GM12878 (cell line): ENCODE measurements at regions not wholly inside any gene's neighbourhood (a gene's known extent, or its start where the extent isn't known, plus 50 kb on each side); places are given as distances from the start of the nearest gene placed in this dataset.

Experiments
- ATAC-seq: fragments of 200-7000 bp; cut with Tn5 transposase; 3 replicates; pipeline ENCODE4 v1.9.1; 2020; ENCODE audit warnings: mild to moderate bottlenecking, moderate library complexity
- BruUV-seq: library from RNA; stranded (reverse); fragments of 400-500 nt; replicated peaks from 2 replicates; lab custom pipeline; 2021; lab: Mats Ljungman, UMichigan
- CTCF ChIA-PET: fragments of 300-600 bp; sonication (Branson Sonifier 250); formaldehyde crosslinking; extraction: SDS; loops from one replicate; lab custom pipeline; 2021; ENCODE audit warnings: inconsistent platforms; lab: Yijun Ruan, JAX
- POLR2A ChIA-PET: fragments of 350-600 bp; formaldehyde crosslinking; extraction: SDS; loops from one replicate; lab custom pipeline; 2021; ENCODE audit warnings: inconsistent platforms; lab: Charles Lee
- RAD21 ChIA-PET: fragments of 300-600 bp; sonication (Branson Sonifier 250); formaldehyde crosslinking; loops from one replicate; lab custom pipeline; 2023; ENCODE audit warnings: antibody characterized with exemption; ENCODE audit not compliant: unreplicated experiment; lab: Charles Lee
- SMC1A ChIA-PET: fragments of 300-600 bp; sonication (Branson Sonifier 250); formaldehyde crosslinking; loops from one replicate; lab custom pipeline; 2023; ENCODE audit not compliant: unreplicated experiment, uncharacterized antibody; lab: Charles Lee
- DNase-seq: peaks from one replicate; pipeline ENCODE4 v3.0.0-alpha.2; 2011; ENCODE audit warnings: low read depth, low spot score
- FAIRE-seq: peaks from 3 replicates; lab custom pipeline; 2011; peaks lifted over from hg19 to GRCh38; lab: Jason Lieb, UNC
- H2AFZ ChIP-seq: 2 replicates; pipeline ENCODE4 v1.6.0; 2011; ENCODE audit warnings: low read depth, low read length, control low read depth; ENCODE audit not compliant: control insufficient read depth
- H3K27ac ChIP-seq: 2 replicates; pipeline ENCODE4 v1.5.1; 2011; ENCODE audit warnings: control low read depth; ENCODE audit not compliant: control insufficient read depth, insufficient read depth
- H3K27me3 ChIP-seq, 2 experiments: replicated peaks in 1 of 2; 2 replicates each; pipeline versions ENCODE4 v1.6.0 to v1.6.1; 2011; ENCODE audit warnings: low read length in 1 of 2; ENCODE audit not compliant: control insufficient read depth in 2 of 2, insufficient read depth in 2 of 2
- H3K36me3 ChIP-seq, 2 experiments: 2 replicates each; pipeline ENCODE4 v1.5.1; 2011; ENCODE audit warnings: low read length in 1 of 2; ENCODE audit not compliant: control insufficient read depth in 2 of 2, insufficient read depth in 2 of 2
- H3K4me1 ChIP-seq: 2 replicates; pipeline ENCODE4 v1.6.1; 2011; ENCODE audit warnings: mild to moderate bottlenecking, low read length, moderate library complexity, mixed read lengths; ENCODE audit not compliant: control insufficient read depth, insufficient read depth
- H3K4me2 ChIP-seq: 2 replicates; pipeline ENCODE4 v1.6.0; 2011; ENCODE audit warnings: control low read depth; ENCODE audit not compliant: control insufficient read depth, insufficient read depth
- H3K4me3 ChIP-seq: fragments of 200-600 bp; sonication (generic); 2 replicates; pipeline ENCODE4 v1.5.1; 2016
- H3K79me2 ChIP-seq: 2 replicates; pipeline ENCODE4 v1.6.0; 2011; ENCODE audit warnings: low read length; ENCODE audit not compliant: control insufficient read depth, insufficient read depth
- H3K9ac ChIP-seq: 2 replicates; pipeline ENCODE4 v1.8.0; 2011; ENCODE audit warnings: low read length, control low read depth, mixed read lengths; ENCODE audit not compliant: control insufficient read depth, insufficient read depth
- H3K9me3 ChIP-seq: replicated peaks from 3 replicates; pipeline ENCODE4 v1.5.1; 2011; ENCODE audit warnings: mild to moderate bottlenecking, low read length; ENCODE audit not compliant: control insufficient read depth, insufficient read depth
- H4K20me1 ChIP-seq: 2 replicates; pipeline ENCODE4 v1.6.0; 2011; ENCODE audit not compliant: control insufficient read depth, insufficient read depth
- BMI1 ChIP-seq: fragments of 450-650 bp; IDR thresholded peaks from 2 replicates; pipeline ENCODE4 v1.6.1; 2016; ENCODE audit warnings: mild to moderate bottlenecking, moderate library complexity, borderline replicate concordance
- CHD2 ChIP-seq: IDR thresholded peaks from 2 replicates; pipeline ENCODE4 v1.6.1; 2011; ENCODE audit warnings: low read depth, low read length, improper control_type of control experiment, borderline replicate concordance
- IKZF1 ChIP-seq: fragments of 450-650 bp; conservative IDR thresholded peaks from 2 replicates; pipeline ENCODE4 v1.6.1; 2017; ENCODE audit warnings: antibody characterized with exemption, mild to moderate bottlenecking
- KAT2A ChIP-seq: conservative IDR thresholded peaks from 2 replicates; pipeline ENCODE4 v1.6.1; 2011; ENCODE audit warnings: low read depth, low read length; ENCODE audit not compliant: control insufficient read depth
- MTA3 ChIP-seq: IDR thresholded peaks from 2 replicates; pipeline ENCODE4 v1.6.1; 2012; ENCODE audit warnings: low read length, inconsistent platforms, borderline replicate concordance
- MXI1 ChIP-seq: fragments of 150-350 bp; IDR thresholded peaks from 2 replicates; pipeline ENCODE4 v1.6.1; 2011; ENCODE audit warnings: low read depth, mild to moderate bottlenecking, inconsistent platforms, low read length, improper control_type of control experiment
- MYC ChIP-seq: IDR thresholded peaks from 2 replicates; pipeline ENCODE4 v1.6.1; 2011; ENCODE audit warnings: mild to moderate bottlenecking, low read length, moderate library complexity, inconsistent platforms; ENCODE audit not compliant: insufficient read depth, insufficient replicate concordance, insufficient read length, severe bottlenecking
- PML ChIP-seq: IDR thresholded peaks from 2 replicates; pipeline ENCODE4 v1.6.1; 2012; ENCODE audit warnings: low read length, inconsistent platforms
- SMC3 ChIP-seq: IDR thresholded peaks from 2 replicates; pipeline ENCODE4 v1.6.1; 2011; ENCODE audit warnings: low read length, improper control_type of control experiment, borderline replicate concordance
- TBL1XR1 ChIP-seq: IDR thresholded peaks from 2 replicates; pipeline ENCODE4 v1.6.1; 2012; ENCODE audit warnings: low read depth, low read length, improper control_type of control experiment
- YY1 ChIP-seq: IDR thresholded peaks from 2 replicates; pipeline ENCODE4 v1.6.1; 2011; ENCODE audit warnings: low read depth, mild to moderate bottlenecking, low read length
- WGBS: methylation state at CpG from one replicate; pipeline ENCODE4 v1.1.6; 2016; ENCODE audit warnings: low lambda C conversion rate; ENCODE audit not compliant: insufficient replicate concordance, insufficient coverage; ENCODE audit errors: missing lambda C conversion rate; 5-methylcytosine and 5-hydroxymethylcytosine counted together
- in situ Hi-C: fragments of 300-500 bp; cut with MboI; formaldehyde crosslinking; loops from 9 replicates; pipeline ENCODE4 v1.14.3; 2018; ENCODE audit warnings: mixed read lengths
- intact Hi-C: fragments of 100-400 bp; cut with micrococcal nuclease; formaldehyde crosslinking; loops from one replicate; pipeline ENCODE4 v1.14.2; 2022; ENCODE audit not compliant: unreplicated experiment
- TF ChIP-seq, protein P1 (sequence below): IDR thresholded peaks from 2 replicates; pipeline ENCODE4 v1.6.1; 2012; ENCODE audit warnings: low read depth, low read length, improper control_type of control experiment
- TF ChIP-seq, protein P2 (sequence below): fragments of 450-650 bp; IDR thresholded peaks from 2 replicates; pipeline ENCODE4 v1.6.1; 2017; ENCODE audit warnings: low read depth, mild to moderate bottlenecking, moderate library complexity
- TF ChIP-seq, protein P3 (sequence below): fragments of 450-650 bp; IDR thresholded peaks from 2 replicates; pipeline ENCODE4 v1.6.1; 2016; ENCODE audit warnings: mild to moderate bottlenecking
- TF ChIP-seq, protein P4 (sequence below): IDR thresholded peaks from 2 replicates; pipeline ENCODE4 v1.6.1; 2011; ENCODE audit warnings: mild to moderate bottlenecking, low read depth, low read length, moderate library complexity; ENCODE audit not compliant: insufficient replicate concordance
- TF ChIP-seq, protein P5 (sequence below): fragments of 450-650 bp; IDR thresholded peaks from 2 replicates; pipeline ENCODE4 v1.6.1; 2017; ENCODE audit warnings: antibody characterized with exemption, mild to moderate bottlenecking, moderate library complexity

DNA sequence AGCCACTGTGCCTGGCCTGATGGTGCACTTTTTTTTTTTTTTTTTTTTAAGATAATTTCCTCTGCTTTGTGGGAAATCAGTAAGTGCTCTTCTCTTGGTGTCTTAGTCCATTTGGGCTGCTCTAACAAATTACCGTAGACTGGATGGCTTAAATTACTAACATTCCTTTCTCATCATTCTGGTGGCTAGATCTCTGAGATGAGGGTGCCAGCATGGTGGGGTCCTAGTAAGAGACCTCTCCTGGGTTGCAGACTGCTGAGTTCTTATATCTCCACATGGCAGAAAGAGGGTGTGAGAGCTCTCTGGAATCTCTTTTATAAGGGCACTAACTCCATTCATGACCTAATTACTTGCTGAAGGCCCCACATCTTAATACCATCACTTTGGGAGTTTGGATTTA, 133.9 kb upstream of the ANKRD55 start:
- DNase-seq (no peak), FAIRE-seq (no peak), ATAC-seq (no peak)
- intact Hi-C loops = no loop called here
- no peaks in the 10 kb centered on the region for H3K36me3 ChIP-seq
- no peaks in the 10 kb centered on the region for H3K4me1 ChIP-seq
- ChIA-PET POLR2A (no interaction called here), SMC1A (interaction anchor here (0.6 to 1.0 kb wide), 5 partner anchors 18 to 108 kb away, joined by 3 to 4 read pairs (median 3); no protein-coding TSS in a partner anchor), RAD21 (no interaction called here), CTCF (interaction anchor here (0.8 kb wide), 1 partner anchor 26 kb away, joined by 3 read pairs; no protein-coding TSS in a partner anchor)
- no peaks in the 10 kb centered on the region for H3K9me3 ChIP-seq
- H2AFZ ChIP-seq = no peak overlapping the region
- no peaks in the 10 kb centered on the region for H3K79me2 ChIP-seq
- WGBS = 100% methylated on average over 1 of the region's 1 CpG
- peaks cover 0 to 2% of the 10 kb centered on the region in 2 experiments; a peak in 1 of 4 replicates for H3K27me3 ChIP-seq
- H3K4me2 ChIP-seq = no peak overlapping the region
- H3K4me3 ChIP-seq = no peak overlapping the region
- in situ Hi-C loops = no loop called here
- no peak overlapping the region for H3K27ac ChIP-seq
- TF ChIP-seq MXI1 (no peak), BMI1 (no peak), TBL1XR1 (no peak), CHD2 (no peak), MYC (no peak), KAT2A (no peak), SMC3 (no peak), IKZF1 (no peak), PML (no peak), MTA3 (no peak), YY1 (no peak)
- TF ChIP-seq, protein P1, sequence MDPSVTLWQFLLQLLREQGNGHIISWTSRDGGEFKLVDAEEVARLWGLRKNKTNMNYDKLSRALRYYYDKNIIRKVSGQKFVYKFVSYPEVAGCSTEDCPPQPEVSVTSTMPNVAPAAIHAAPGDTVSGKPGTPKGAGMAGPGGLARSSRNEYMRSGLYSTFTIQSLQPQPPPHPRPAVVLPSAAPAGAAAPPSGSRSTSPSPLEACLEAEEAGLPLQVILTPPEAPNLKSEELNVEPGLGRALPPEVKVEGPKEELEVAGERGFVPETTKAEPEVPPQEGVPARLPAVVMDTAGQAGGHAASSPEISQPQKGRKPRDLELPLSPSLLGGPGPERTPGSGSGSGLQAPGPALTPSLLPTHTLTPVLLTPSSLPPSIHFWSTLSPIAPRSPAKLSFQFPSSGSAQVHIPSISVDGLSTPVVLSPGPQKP = no peak
- TF ChIP-seq, protein P2, sequence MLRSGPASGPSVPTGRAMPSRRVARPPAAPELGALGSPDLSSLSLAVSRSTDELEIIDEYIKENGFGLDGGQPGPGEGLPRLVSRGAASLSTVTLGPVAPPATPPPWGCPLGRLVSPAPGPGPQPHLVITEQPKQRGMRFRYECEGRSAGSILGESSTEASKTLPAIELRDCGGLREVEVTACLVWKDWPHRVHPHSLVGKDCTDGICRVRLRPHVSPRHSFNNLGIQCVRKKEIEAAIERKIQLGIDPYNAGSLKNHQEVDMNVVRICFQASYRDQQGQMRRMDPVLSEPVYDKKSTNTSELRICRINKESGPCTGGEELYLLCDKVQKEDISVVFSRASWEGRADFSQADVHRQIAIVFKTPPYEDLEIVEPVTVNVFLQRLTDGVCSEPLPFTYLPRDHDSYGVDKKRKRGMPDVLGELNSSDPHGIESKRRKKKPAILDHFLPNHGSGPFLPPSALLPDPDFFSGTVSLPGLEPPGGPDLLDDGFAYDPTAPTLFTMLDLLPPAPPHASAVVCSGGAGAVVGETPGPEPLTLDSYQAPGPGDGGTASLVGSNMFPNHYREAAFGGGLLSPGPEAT = no peak
- TF ChIP-seq, protein P3, sequence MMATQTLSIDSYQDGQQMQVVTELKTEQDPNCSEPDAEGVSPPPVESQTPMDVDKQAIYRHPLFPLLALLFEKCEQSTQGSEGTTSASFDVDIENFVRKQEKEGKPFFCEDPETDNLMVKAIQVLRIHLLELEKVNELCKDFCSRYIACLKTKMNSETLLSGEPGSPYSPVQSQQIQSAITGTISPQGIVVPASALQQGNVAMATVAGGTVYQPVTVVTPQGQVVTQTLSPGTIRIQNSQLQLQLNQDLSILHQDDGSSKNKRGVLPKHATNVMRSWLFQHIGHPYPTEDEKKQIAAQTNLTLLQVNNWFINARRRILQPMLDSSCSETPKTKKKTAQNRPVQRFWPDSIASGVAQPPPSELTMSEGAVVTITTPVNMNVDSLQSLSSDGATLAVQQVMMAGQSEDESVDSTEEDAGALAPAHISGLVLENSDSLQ = no peak
- TF ChIP-seq, protein P4, sequence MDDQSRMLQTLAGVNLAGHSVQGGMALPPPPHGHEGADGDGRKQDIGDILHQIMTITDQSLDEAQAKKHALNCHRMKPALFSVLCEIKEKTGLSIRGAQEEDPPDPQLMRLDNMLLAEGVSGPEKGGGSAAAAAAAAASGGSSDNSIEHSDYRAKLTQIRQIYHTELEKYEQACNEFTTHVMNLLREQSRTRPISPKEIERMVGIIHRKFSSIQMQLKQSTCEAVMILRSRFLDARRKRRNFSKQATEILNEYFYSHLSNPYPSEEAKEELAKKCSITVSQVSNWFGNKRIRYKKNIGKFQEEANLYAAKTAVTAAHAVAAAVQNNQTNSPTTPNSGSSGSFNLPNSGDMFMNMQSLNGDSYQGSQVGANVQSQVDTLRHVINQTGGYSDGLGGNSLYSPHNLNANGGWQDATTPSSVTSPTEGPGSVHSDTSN = no peak
- TF ChIP-seq, protein P5, sequence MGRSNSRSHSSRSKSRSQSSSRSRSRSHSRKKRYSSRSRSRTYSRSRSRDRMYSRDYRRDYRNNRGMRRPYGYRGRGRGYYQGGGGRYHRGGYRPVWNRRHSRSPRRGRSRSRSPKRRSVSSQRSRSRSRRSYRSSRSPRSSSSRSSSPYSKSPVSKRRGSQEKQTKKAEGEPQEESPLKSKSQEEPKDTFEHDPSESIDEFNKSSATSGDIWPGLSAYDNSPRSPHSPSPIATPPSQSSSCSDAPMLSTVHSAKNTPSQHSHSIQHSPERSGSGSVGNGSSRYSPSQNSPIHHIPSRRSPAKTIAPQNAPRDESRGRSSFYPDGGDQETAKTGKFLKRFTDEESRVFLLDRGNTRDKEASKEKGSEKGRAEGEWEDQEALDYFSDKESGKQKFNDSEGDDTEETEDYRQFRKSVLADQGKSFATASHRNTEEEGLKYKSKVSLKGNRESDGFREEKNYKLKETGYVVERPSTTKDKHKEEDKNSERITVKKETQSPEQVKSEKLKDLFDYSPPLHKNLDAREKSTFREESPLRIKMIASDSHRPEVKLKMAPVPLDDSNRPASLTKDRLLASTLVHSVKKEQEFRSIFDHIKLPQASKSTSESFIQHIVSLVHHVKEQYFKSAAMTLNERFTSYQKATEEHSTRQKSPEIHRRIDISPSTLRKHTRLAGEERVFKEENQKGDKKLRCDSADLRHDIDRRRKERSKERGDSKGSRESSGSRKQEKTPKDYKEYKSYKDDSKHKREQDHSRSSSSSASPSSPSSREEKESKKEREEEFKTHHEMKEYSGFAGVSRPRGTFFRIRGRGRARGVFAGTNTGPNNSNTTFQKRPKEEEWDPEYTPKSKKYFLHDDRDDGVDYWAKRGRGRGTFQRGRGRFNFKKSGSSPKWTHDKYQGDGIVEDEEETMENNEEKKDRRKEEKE = no peak
- TF ChIP-seq, all 136 proteins: peak for 0
- BruUV-seq = no TSS peak
- H4K20me1 ChIP-seq = no peaks in the 10 kb centered on the region
- H3K9ac ChIP-seq = no peak overlapping the region
